Keratinocyte (primary cell): ENCODE measurements at regions not wholly inside any gene's neighbourhood (a gene's known extent, or its start where the extent isn't known, plus 50 kb on each side); places are given as distances from the start of the nearest gene placed in this dataset.

Experiments
- DNase-seq: peaks from one replicate; pipeline ENCODE4 v3.0.0-alpha.2; 2011; ENCODE audit warnings: low read depth, missing footprints, low spot score
- FAIRE-seq: peaks from 2 replicates; lab custom pipeline; 2011; peaks lifted over from hg19 to GRCh38; lab: Jason Lieb, UNC
- H2AFZ ChIP-seq: 2 replicates; pipeline ENCODE4 v1.6.0; 2012; ENCODE audit warnings: low read length, control low read depth, inconsistent platforms; ENCODE audit not compliant: control insufficient read depth
- H3K27ac ChIP-seq: 2 replicates; pipeline ENCODE4 v1.5.1; 2011; ENCODE audit warnings: low read length; ENCODE audit not compliant: control insufficient read depth, insufficient read depth
- H3K27me3 ChIP-seq: 3 replicates; pipeline ENCODE4 v1.6.0; 2011; ENCODE audit warnings: low read length; ENCODE audit not compliant: control insufficient read depth, insufficient read depth; ENCODE audit errors: extremely low read depth
- H3K36me3 ChIP-seq, 2 experiments: 2 replicates in 1 of 2; 3 replicates in 1 of 2; pipeline ENCODE4 v1.5.1; 2011; ENCODE audit warnings: low read length in 2 of 2, mild to moderate bottlenecking in 1 of 2; ENCODE audit not compliant: control insufficient read depth in 2 of 2, insufficient read depth in 2 of 2; ENCODE audit errors: extremely low read depth in 1 of 2
- H3K4me1 ChIP-seq: 3 replicates; pipeline ENCODE4 v1.5.1; 2011; ENCODE audit warnings: low read length; ENCODE audit not compliant: control insufficient read depth, insufficient read depth; ENCODE audit errors: extremely low read depth
- H3K4me2 ChIP-seq: 3 replicates; pipeline ENCODE4 v1.6.0; 2011; ENCODE audit warnings: low read depth, low read length; ENCODE audit not compliant: control insufficient read depth, insufficient read depth; ENCODE audit errors: extremely low read depth
- H3K4me3 ChIP-seq, 3 experiments: fragments of 200-600 bp in 1 of 3; sonication (generic) in 1 of 3; 2 replicates in 2 of 3; 3 replicates in 1 of 3; pipeline ENCODE4 v1.5.1; 2011 to 2016; ENCODE audit warnings: low read length in 3 of 3, mild to moderate bottlenecking in 3 of 3, control low read depth in 2 of 3, inconsistent platforms in 1 of 3, low read depth in 1 of 3, mixed read lengths in 1 of 3, mixed run types in 1 of 3, moderate library complexity in 1 of 3; ENCODE audit not compliant: control insufficient read depth in 2 of 3, insufficient read depth in 2 of 3; ENCODE audit errors: extremely low read depth in 1 of 3
- H3K79me2 ChIP-seq: 2 replicates; pipeline ENCODE4 v1.6.0; 2012; ENCODE audit warnings: low read length; ENCODE audit not compliant: control insufficient read depth, insufficient read depth
- H3K9ac ChIP-seq: 3 replicates; pipeline ENCODE4 v1.6.0; 2011; ENCODE audit warnings: low read length; ENCODE audit not compliant: control insufficient read depth, insufficient read depth; ENCODE audit errors: extremely low read depth
- H3K9me1 ChIP-seq: 3 replicates; pipeline ENCODE4 v1.6.0; 2011; ENCODE audit warnings: low read length; ENCODE audit not compliant: control insufficient read depth, insufficient read depth; ENCODE audit errors: extremely low read depth
- H3K9me3 ChIP-seq: 2 replicates; pipeline ENCODE4 v1.5.1; 2012; ENCODE audit warnings: low read depth, low read length; ENCODE audit not compliant: control insufficient read depth
- H4K20me1 ChIP-seq: 3 replicates; pipeline ENCODE4 v1.6.0; 2011; ENCODE audit warnings: low read length; ENCODE audit not compliant: control insufficient read depth, insufficient read depth; ENCODE audit errors: extremely low read depth
- CTCF ChIP-seq, 3 experiments: IDR thresholded peaks in 1 of 3; conservative IDR thresholded peaks in 1 of 3; optimal IDR thresholded peaks in 1 of 3; 2 replicates in 2 of 3; 3 replicates in 1 of 3; pipeline versions ENCODE3 to v1.5.1; 2011; ENCODE audit warnings: low read length in 3 of 3, mild to moderate bottlenecking in 3 of 3, moderate library complexity in 2 of 3, control low read depth in 1 of 3, inconsistent platforms in 1 of 3; ENCODE audit not compliant: insufficient read depth in 2 of 3; ENCODE audit errors: extremely low read depth in 1 of 3
- EZH2 ChIP-seq: IDR thresholded peaks from one replicate; pipeline ENCODE4 v1.6.1; 2012; ENCODE audit warnings: inconsistent platforms, mild to moderate bottlenecking, low read length, moderate library complexity
- dilution Hi-C: fragments of 300-500 bp; cut with MboI; formaldehyde crosslinking; loops from one replicate; pipeline ENCODE4 v1.7.0; 2020; ENCODE audit warnings: low sequenced_read_pairs; ENCODE audit not compliant: extremely low pct_ligation_motif_present

GRCh38 chr2:236943841-236944513 lies 141.7 kb upstream of the COPS8 start:
- no peaks in the 10 kb centered on the region for H3K9me3 ChIP-seq
- FAIRE-seq (no peak), DNase-seq (no peak)
- H4K20me1 ChIP-seq, result no peaks in the 10 kb centered on the region
- TF ChIP-seq EZH2, result no peak
- no peak for TF ChIP-seq CTCF (optimal IDR thresholded peaks at IDR 0.05 in 1 of 3, IDR thresholded peaks at IDR 0.05 in 1 of 3, conservative IDR thresholded peaks at IDR 0.05 in 1 of 3; ENCODE audit: extremely low read depth in 1 of 3, insufficient read depth in 2 of 3, low read length in 3 of 3)
- dilution Hi-C loops, result no loop called here
- no peaks in the 10 kb centered on the region for H3K4me1 ChIP-seq
- H2AFZ ChIP-seq, result no peak overlapping the region
- no peak overlapping the region for H3K9ac ChIP-seq
- no peaks in the 10 kb centered on the region for H3K36me3 ChIP-seq
- H3K9me1 ChIP-seq, result no peaks in the 10 kb centered on the region
- no peaks in the 10 kb centered on the region for H3K27me3 ChIP-seq
- H3K79me2 ChIP-seq, result no peaks in the 10 kb centered on the region
- no peak overlapping the region for H3K4me2 ChIP-seq
- H3K27ac ChIP-seq, result no peak overlapping the region
- H3K4me3 ChIP-seq, result no peak overlapping the region

GRCh38 chr2:236944561-236944960 lies 141.1 kb upstream of the COPS8 start:
- Histone ChIP-seq H3K36me3 (no peaks in the 10 kb centered on the region), H3K9me3 (no peaks in the 10 kb centered on the region), H3K79me2 (no peaks in the 10 kb centered on the region), H3K4me1 (no peaks in the 10 kb centered on the region), H2AFZ (no peak overlapping the region), H3K4me2 (no peak overlapping the region), H3K27me3 (peaks cover 3% of the 10 kb centered on the region), H3K9ac (no peak overlapping the region), H3K9me1 (no peaks in the 10 kb centered on the region), H3K4me3 (no peak overlapping the region), H3K27ac (no peak overlapping the region), H4K20me1 (no peaks in the 10 kb centered on the region)
- DNase-seq (no peak), FAIRE-seq (no peak)
- TF ChIP-seq CTCF (optimal IDR thresholded peaks at IDR 0.05 in 1 of 3, IDR thresholded peaks at IDR 0.05 in 1 of 3, conservative IDR thresholded peaks at IDR 0.05 in 1 of 3; ENCODE audit: extremely low read depth in 1 of 3, insufficient read depth in 2 of 3, low read length in 3 of 3) (no peak), EZH2 (no peak)
- dilution Hi-C loops, result no loop called here
